ENCODE measurements at regions not wholly inside any gene's neighbourhood (a gene's known extent, or its start where the extent isn't known, plus 50 kb on each side); places are given as distances from the start of the nearest gene placed in this dataset.

GRCh38 chr1:119565131-119565772 lies 58.2 kb downstream of the HSD3B1 start:
- peaks cover 4% of the 10 kb centered on the region for H3K4me1 ChIP-seq (ENCODE audit: control insufficient read depth, insufficient read depth, low read length)
- TF ChIP-seq CTCF (IDR thresholded peaks at IDR 0.05) = no peak

GRCh38 chr1:119569095-119569494 lies 62.1 kb downstream of the HSD3B1 start:
- no peak overlapping the region for H3K27ac Mint-ChIP-seq
- 43% methylated on average over 1 of the region's 1 CpG for WGBS (ENCODE audit: insufficient coverage)
- intact Hi-C loops (cut with micrococcal nuclease) = no loop called here
- H3K4me1 ChIP-seq (ENCODE audit: control insufficient read depth, insufficient read depth, low read length) = peaks cover 9% of the 10 kb centered on the region
- H3K9me3 Mint-ChIP-seq = peaks cover 0 to 4% of the 10 kb centered on the region in 2 donors
- no peaks in the 10 kb centered on the region for H3K4me1 Mint-ChIP-seq
- TF ChIP-seq CTCF (IDR thresholded peaks at IDR 0.05) = no peak
- no peak overlapping the region for H3K4me3 ChIP-seq (ENCODE audit: low read length)
- no peak for DNase-seq
- no peak overlapping the region for H3K4me3 Mint-ChIP-seq
- no peaks in the 10 kb centered on the region for H3K36me3 Mint-ChIP-seq
- H3K27me3 ChIP-seq (ENCODE audit: control insufficient read depth, insufficient read depth, low read length) = no peaks in the 10 kb centered on the region
- no peak overlapping the region for H3K27ac ChIP-seq (ENCODE audit: low read length)
- H3K36me3 ChIP-seq (ENCODE audit: control insufficient read depth, insufficient read depth, low read length) = no peaks in the 10 kb centered on the region
- no peaks in the 10 kb centered on the region for H3K9me3 ChIP-seq (ENCODE audit: control insufficient read depth, insufficient read depth, low read length)
- ATAC-seq = no peak
- peaks cover 6 to 28% of the 10 kb centered on the region in 2 donors for H3K27me3 Mint-ChIP-seq (ENCODE audit: low read depth in 2 of 2)

More at GRCh38 chr1:119565131-119565772, 58.2 kb downstream of the HSD3B1 start:
- ATAC-seq = peak in 1 of 3 donors; percentile 32
- Mint-ChIP-seq H3K27me3 (ENCODE audit: low read depth in 2 of 2) (peaks cover 6 to 28% of the 10 kb centered on the region in 2 donors), H3K4me3 (no peak overlapping the region), H3K27ac (no peak overlapping the region), H3K36me3 (no peaks in the 10 kb centered on the region), H3K9me3 (peaks cover 0 to 2% of the 10 kb centered on the region in 2 donors), H3K4me1 (no peaks in the 10 kb centered on the region)
- H3K36me3 ChIP-seq (ENCODE audit: control insufficient read depth, insufficient read depth, low read length) = no peaks in the 10 kb centered on the region
- no peak for DNase-seq
- peak overlapping the region; percentile 59 for H3K27ac ChIP-seq (ENCODE audit: low read length)
- H3K9me3 ChIP-seq (ENCODE audit: control insufficient read depth, insufficient read depth, low read length) = no peaks in the 10 kb centered on the region
- intact Hi-C loops (cut with micrococcal nuclease) = no loop called here
- H3K27me3 ChIP-seq (ENCODE audit: control insufficient read depth, insufficient read depth, low read length) = no peaks in the 10 kb centered on the region
- WGBS (ENCODE audit: insufficient coverage) = 71% methylated on average over 3 of the region's 3 CpGs
- no peak overlapping the region for H3K4me3 ChIP-seq (ENCODE audit: low read length)

Data from natural killer cell (primary cell).